ENCODE measurements at regions not wholly inside any gene's neighbourhood (a gene's known extent, or its start where the extent isn't known, plus 50 kb on each side); places are given as distances from the start of the nearest gene placed in this dataset.
A peak's percentile ranks its signal among the peaks of the same experiment; 100 is the strongest.
"Not testable (repeated sequence)": the region's sequence is repeated elsewhere in the genome, so short reads cannot be mapped to it uniquely, and the experiment has no call there.

DNA sequence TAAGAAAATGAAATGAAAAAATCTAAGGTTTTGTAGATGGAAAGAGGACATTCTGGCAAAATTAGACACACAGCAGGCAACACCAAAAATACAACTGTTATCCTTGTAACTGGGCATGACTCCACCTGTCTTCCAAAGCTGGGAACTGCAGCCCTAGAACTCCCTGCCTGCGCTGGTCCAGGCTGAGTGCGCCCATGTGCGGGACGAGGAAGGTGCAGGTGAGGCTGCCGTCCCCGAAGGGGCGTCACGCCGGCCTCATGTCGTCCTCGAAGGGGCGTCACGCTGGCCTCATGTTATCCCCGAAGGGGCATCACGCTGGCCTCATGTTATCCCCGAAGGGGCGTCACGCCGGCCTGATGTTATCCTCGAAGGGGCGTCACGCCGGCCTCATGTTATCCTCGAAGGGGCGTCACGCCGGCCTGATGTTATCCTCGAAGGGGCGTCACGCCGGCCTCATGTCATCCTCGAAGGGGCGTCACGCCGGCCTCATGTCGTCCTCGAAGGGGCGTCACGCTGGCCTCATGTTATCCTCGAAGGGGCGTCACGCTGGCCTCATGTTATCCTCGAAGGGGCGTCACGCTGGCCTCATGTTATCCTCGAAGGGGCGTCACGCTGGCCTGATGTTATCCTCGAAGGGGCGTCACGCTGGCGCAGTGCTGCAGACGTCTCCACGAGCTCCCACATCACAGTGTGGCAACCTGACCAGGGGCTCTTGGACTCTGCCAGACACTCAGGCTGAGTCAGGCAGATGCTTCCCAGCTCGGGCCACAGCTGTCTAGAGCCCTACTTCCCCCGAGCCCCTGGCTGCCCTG, 100.3 kb upstream of the SALL3 start:
- not testable (repeated sequence) for H3K4me3 Mint-ChIP-seq; DNase-seq; H3K27ac Mint-ChIP-seq; H3K27me3 Mint-ChIP-seq (ENCODE audit: low read depth, poor library complexity); H3K36me3 Mint-ChIP-seq (ENCODE audit: low read depth); H3K4me1 Mint-ChIP-seq
- H3K9me3 Mint-ChIP-seq = peaks cover 20% of the 10 kb centered on the region
- TF ChIP-seq, protein P1, sequence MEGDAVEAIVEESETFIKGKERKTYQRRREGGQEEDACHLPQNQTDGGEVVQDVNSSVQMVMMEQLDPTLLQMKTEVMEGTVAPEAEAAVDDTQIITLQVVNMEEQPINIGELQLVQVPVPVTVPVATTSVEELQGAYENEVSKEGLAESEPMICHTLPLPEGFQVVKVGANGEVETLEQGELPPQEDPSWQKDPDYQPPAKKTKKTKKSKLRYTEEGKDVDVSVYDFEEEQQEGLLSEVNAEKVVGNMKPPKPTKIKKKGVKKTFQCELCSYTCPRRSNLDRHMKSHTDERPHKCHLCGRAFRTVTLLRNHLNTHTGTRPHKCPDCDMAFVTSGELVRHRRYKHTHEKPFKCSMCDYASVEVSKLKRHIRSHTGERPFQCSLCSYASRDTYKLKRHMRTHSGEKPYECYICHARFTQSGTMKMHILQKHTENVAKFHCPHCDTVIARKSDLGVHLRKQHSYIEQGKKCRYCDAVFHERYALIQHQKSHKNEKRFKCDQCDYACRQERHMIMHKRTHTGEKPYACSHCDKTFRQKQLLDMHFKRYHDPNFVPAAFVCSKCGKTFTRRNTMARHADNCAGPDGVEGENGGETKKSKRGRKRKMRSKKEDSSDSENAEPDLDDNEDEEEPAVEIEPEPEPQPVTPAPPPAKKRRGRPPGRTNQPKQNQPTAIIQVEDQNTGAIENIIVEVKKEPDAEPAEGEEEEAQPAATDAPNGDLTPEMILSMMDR (IDR thresholded peaks at IDR 0.05) = peak; percentile 57

DNA sequence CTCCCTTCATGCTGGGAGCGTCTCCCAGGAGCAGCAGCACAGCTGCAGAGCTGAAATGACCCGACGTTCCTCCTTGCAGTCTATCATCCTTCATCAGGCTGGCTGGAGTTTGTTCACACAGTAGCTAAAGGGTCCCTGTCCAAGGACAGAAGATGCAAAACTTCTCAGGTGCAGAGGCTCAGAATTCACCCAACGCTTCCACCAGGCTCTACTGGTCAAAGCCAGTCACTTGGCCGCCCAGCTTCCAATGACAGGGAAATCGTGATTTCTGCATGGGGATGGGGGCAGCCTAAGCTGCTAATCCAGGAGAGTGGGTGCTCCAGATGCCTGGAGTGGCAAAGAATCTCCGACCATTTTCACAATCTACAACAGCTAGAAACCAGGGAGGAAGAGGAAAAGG, 97.0 kb upstream of the SALL3 start:
- Mint-ChIP-seq H3K9me3 (peaks cover 53% of the 10 kb centered on the region), H3K36me3 (ENCODE audit: low read depth) (peaks cover 6% of the 10 kb centered on the region), H3K4me3 (no peak overlapping the region), H3K27ac (no peak overlapping the region), H3K27me3 (ENCODE audit: low read depth, poor library complexity) (no peaks in the 10 kb centered on the region), H3K4me1 (no peaks in the 10 kb centered on the region)
- no peak for DNase-seq
- TF ChIP-seq, protein P1 (IDR thresholded peaks at IDR 0.05) = no peak

GRCh38 chr18:78883501-78883900, 96.1 kb upstream of the SALL3 start:
- no peaks in the 10 kb centered on the region for H3K4me1 Mint-ChIP-seq
- DNase-seq = no peak
- H3K4me3 Mint-ChIP-seq = no peak overlapping the region
- TF ChIP-seq, protein P1 (IDR thresholded peaks at IDR 0.05) = no peak
- peaks cover 62% of the 10 kb centered on the region for H3K9me3 Mint-ChIP-seq
- H3K27ac Mint-ChIP-seq = no peak overlapping the region
- peaks cover 6% of the 10 kb centered on the region for H3K36me3 Mint-ChIP-seq (ENCODE audit: low read depth)
- no peaks in the 10 kb centered on the region for H3K27me3 Mint-ChIP-seq (ENCODE audit: low read depth, poor library complexity)

DNA sequence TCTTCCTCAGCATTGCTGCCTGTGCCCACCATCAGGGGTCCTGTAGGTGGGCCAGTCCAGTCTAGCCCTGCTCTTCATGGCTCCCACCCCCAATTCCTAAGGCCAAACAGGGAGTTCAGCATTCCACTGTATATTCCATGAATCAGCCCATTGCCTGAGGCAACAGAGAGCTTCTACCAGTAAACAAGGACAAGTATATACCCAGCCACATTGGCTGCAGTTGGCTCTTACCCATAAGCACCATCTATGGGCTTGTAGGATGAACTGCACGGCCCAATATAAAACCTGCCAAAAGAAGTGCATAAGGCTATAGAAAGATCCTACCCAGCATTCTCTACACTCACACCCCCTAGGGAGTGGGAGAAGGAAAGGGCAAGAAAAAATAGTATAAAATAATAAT, 95.1 kb upstream of the SALL3 start:
- TF ChIP-seq, protein P1 (IDR thresholded peaks at IDR 0.05) = peak; percentile 14
- H3K36me3 Mint-ChIP-seq (ENCODE audit: low read depth) = peaks cover 12% of the 10 kb centered on the region
- H3K27me3 Mint-ChIP-seq (ENCODE audit: low read depth, poor library complexity) = no peaks in the 10 kb centered on the region
- no peaks in the 10 kb centered on the region for H3K4me1 Mint-ChIP-seq
- DNase-seq = no peak
- no peak overlapping the region for H3K27ac Mint-ChIP-seq
- H3K9me3 Mint-ChIP-seq = peaks cover 72% of the 10 kb centered on the region
- H3K4me3 Mint-ChIP-seq = no peak overlapping the region

- H3K27me3 Mint-ChIP-seq (ENCODE audit: low read depth, poor library complexity) = no peaks in the 10 kb centered on the region
- no peak overlapping the region for H3K4me3 Mint-ChIP-seq
- TF ChIP-seq, protein P1 (IDR thresholded peaks at IDR 0.05) = no peak
- peaks cover 12% of the 10 kb centered on the region for H3K36me3 Mint-ChIP-seq (ENCODE audit: low read depth)
- no peaks in the 10 kb centered on the region for H3K4me1 Mint-ChIP-seq
- no peak for DNase-seq
- peaks cover 77% of the 10 kb centered on the region for H3K9me3 Mint-ChIP-seq
- H3K27ac Mint-ChIP-seq = no peak overlapping the region
Measured at GRCh38 chr18:78889250-78889649, 90.4 kb upstream of the SALL3 start.

GRCh38 chr18:78890388-78890787, 89.2 kb upstream of the SALL3 start:
- H3K27ac Mint-ChIP-seq = no peak overlapping the region

More at GRCh38 chr18:78890388-78890787, 89.2 kb upstream of the SALL3 start:
- DNase-seq = no peak
- H3K27me3 Mint-ChIP-seq (ENCODE audit: low read depth, poor library complexity) = no peaks in the 10 kb centered on the region
- H3K4me1 Mint-ChIP-seq = no peaks in the 10 kb centered on the region
- peaks cover 66% of the 10 kb centered on the region for H3K9me3 Mint-ChIP-seq
- no peak overlapping the region for H3K4me3 Mint-ChIP-seq
- H3K36me3 Mint-ChIP-seq (ENCODE audit: low read depth) = peaks cover 6% of the 10 kb centered on the region
- TF ChIP-seq, protein P1 (IDR thresholded peaks at IDR 0.05) = no peak
